8988T (cell line): ENCODE measurements at regions not wholly inside any gene's neighbourhood (a gene's known extent, or its start where the extent isn't known, plus 50 kb on each side); places are given as distances from the start of the nearest gene placed in this dataset.
"Not testable (repeated sequence)": the region's sequence is repeated elsewhere in the genome, so short reads cannot be mapped to it uniquely, and the experiment has no call there.

Experiments used
- DNase-seq: peaks from one replicate; pipeline ENCODE4 v3.0.0; 2011

GRCh38 chr6:28809947-28810658, 113.7 kb downstream of the TRIM27 start:
- no peak for DNase-seq

- no peak for DNase-seq
Measured at GRCh38 chr6:28810659-28811053, 113.1 kb downstream of the TRIM27 start.

DNA sequence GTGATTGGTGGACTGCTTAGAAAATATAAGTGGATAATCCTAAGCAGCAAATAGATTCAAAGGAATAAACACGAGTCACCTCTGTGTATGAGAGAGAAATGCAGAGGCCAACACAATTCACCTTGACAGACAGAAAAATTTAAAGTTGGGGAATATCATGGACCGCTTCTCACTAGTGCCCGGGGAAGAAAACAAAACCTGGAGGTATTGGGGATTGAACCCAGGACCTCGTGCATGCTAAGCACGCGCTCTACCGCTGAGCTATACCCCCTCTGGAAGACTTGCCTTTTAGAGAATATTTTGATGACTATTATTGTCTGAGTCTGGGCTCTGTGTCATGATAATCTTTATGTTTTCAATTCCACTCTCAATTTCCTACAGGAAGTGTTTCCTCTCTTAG, 111.9 kb downstream of the TRIM27 start:
- peak; percentile 37 for DNase-seq

- DNase-seq, result no peak
Measured at GRCh38 chr6:28812778-28813569, 110.8 kb downstream of the TRIM27 start.

DNA sequence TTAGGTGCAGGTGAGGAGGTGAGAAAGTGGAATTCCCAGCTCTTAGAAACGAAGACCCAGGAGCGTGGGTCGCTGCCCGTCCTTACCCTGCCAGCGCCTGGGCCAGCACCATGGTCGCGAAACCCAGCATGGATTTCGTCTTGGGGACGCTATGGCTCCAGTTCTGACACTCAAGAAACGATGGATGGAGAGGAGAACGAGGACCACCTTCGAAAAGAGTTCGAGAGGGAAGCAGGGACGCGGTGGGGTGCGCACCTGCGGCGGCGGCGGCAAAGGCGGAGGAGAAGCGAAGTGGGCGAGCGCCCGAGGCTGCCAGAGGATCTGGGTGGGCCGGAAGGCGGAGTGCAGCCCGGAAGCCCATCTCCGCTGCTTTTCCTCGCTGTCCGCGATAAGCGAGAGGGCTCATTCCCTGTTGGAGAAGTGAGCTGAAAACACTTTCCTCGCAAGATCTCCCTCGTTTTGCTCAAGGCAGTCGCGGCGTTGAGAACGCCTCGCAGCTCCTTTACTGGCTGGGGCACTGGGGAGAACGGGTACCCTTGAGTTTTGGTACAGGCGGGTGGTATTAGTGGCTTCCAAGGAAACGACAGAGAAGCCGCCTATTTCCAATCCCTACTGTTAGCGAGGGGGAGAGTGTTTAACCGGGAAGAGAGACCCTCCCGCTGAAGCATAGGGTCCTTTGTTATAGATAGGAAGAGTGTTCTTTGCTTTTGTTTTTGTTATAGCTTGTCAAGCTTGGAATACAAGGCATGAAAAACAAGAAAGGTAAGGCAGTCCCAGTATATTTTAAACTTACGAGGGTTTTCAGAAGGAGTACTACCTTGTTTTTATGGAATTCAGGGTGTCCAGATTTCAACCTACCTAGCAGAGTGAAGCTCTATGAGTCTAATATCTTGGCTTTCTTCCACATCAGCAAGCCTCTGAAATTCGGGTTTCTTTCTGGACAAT, 109.5 kb downstream of the TRIM27 start:
- no peak for DNase-seq

DNA sequence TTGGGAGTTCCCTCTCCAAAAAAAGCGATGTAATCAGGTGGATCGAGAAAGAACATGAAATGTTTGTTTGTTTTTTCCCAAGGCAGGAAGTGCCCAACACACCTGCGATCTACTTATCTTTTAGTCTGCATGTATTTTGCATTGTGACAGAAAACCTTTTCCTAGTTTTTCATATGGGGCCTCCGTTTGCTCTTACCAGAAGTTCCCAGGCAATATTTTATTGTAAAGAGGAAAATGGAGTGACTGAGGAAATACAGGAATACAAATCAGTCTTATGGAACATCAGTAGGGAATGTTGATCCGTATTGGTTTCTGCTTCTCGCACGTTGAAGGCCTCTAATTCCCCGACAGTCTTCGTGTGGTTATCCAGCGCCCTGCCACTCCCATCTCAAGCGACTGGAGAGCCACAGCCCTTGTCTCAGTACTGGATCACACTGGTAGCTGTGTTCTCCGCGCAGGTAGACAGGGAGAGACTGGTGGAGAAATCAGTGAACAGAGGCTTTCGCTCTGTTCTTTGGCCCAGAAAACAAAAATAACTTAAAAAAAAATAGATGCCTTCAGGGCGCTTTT, 107.4 kb downstream of the TRIM27 start:
- no peak for DNase-seq

- peak; percentile 40 for DNase-seq
Measured at GRCh38 chr6:28816909-28817807, 106.6 kb downstream of the TRIM27 start.

GRCh38 chr6:28817808-28818145, 106.0 kb downstream of the TRIM27 start:
- no peak for DNase-seq

- no peak for DNase-seq
Measured at GRCh38 chr6:28824793-28825731, 98.7 kb downstream of the TRIM27 start.

- DNase-seq, result no peak
Measured at GRCh38 chr6:28825732-28826293, 98.0 kb downstream of the TRIM27 start.

DNA sequence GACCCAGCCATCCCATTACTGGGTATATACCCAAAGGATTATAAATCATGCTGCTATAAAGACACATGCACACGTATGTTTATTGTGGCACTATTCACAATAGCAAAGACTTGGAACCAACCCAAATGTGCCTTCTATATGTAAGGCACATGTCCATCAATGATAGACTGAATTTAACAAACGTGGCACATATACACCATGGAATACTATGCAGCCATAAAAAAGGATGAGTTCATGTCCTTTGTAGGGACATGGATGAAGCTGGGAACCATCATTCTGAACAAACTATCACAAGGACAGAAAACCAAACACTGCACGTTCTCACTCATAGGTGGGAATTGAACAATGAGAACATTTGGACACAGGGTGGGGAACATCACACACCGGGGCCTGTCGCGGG, 92.1 kb downstream of the TRIM27 start:
- DNase-seq, result not testable (repeated sequence)

GRCh38 chr6:28836703-28837102, 87.1 kb downstream of the TRIM27 start:
- DNase-seq, result not testable (repeated sequence)

GRCh38 chr6:28838289-28838633, 85.5 kb downstream of the TRIM27 start:
- DNase-seq, result no peak

- DNase-seq, result peak; percentile 41
Measured at GRCh38 chr6:28838634-28839442, 84.9 kb downstream of the TRIM27 start.

DNA sequence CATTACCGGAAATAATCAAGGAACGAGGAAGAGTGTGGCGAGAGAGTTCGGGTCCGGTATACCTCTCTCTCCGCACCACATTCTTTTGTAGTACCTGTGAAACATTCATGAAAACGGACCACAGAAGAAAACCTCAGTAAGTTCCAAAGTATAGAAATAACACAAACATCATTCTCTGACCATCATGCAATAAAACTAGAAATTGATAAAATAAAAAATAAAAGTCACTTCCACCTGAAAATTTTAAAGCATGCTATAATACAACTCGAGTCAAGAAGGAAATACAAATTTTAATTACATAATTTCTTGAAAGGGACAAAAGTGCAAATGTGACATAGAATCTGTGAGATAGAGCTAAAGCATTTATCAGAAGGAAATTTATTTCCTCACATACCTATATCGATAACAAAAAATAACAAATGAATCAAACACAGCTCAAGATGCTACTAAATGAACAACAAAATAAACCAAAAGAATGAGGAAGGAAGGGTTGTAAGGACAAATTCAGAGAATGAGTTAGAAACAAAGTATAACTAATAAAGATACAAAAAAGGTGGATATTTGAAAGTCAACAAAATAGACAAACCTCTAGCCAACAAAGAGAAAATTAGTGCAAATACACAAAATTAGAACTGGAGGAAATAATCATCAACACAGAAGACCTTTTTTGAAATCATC, 84.2 kb downstream of the TRIM27 start:
- DNase-seq, result no peak

DNA sequence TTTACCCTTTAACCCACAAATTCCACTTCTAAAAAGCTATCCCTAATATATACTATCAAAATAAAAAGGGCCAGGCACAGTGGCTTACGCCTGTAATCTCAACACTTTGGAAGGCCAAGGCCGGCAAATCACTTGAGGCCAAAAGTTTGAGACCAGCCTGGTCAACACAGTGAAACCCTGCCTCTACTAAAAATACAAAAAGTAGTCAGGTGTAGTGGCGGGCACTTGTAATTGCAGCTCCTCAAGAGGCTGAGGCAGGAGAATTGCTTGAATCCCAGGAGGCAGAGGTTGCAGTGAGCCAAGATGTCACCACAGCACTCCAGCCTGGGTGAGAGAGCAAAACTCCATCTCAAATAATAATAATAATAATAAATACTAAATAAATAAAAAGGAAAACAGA, 82.5 kb downstream of the TRIM27 start:
- no peak for DNase-seq

- DNase-seq, result not testable (repeated sequence)
Measured at GRCh38 chr6:28848756-28849155, 75.0 kb downstream of the TRIM27 start.
